ENCODE measurements at regions not wholly inside any gene's neighbourhood (a gene's known extent, or its start where the extent isn't known, plus 50 kb on each side); places are given as distances from the start of the nearest gene placed in this dataset.
A peak's percentile ranks its signal among the peaks of the same experiment; 100 is the strongest.

DNA sequence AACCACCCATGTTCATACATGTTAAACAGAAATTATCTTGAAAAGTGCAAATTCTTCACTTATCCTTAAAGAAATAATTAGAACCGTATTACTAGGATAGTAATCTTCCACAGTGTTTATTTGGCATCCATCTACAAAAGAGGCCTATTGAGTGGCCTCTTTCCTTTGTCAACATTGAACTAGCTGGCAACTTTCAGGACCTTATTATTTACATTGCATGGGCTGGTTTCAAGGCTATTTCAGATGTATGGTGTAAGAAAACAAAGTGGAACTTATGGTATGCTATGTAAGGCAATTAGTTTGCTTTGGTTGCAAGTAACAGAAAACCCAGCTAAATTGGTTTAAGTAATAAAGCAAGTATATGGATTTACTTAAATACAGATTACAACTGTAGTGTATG is 324.6 kb downstream of the RBM43 start:
- DNase-seq, result no peak
- intact Hi-C loops (cut with DNase I), result no loop called here

DNA sequence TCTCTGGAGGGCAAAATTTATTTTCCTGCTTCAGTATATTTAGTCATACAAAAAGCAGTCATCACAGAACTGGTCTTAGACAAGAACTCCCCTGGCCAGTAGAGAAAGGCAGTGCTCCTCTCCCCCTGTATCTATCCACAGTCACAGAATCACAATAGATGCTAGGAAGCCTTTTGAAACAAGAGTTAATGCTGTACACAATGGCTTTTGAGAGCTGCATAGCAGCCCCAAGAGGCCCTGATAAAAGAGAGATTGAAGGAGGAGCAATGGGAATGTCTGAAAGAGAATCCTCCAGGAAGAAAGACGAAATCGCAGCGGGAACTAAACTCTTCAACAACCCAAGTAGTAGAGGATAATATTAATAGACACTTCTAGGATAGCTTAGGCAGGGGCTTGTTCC is 330.2 kb downstream of the RBM43 start:
- intact Hi-C loops (cut with DNase I), result no loop called here
- DNase-seq, result no peak

DNA sequence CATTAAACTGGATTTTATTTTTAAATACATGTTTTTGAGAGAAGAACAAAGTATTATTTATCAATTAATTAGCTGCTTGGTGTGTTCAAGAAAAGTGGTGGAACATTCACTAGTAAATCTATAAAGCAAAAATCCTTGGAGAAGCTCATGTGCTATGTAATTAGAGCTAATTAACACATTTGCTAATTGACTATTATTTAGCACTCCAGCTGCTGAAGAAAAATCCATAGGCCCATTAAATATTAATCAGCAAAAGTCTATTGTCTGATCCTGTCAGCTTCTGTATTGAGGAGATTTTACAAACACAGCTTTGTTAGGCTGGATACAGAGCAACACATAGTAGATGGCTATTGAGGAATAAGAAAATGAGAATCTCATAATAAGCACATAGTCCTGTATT is 336.1 kb downstream of the RBM43 start:
- no peak for DNase-seq
- intact Hi-C loops (cut with DNase I), result no loop called here

DNA sequence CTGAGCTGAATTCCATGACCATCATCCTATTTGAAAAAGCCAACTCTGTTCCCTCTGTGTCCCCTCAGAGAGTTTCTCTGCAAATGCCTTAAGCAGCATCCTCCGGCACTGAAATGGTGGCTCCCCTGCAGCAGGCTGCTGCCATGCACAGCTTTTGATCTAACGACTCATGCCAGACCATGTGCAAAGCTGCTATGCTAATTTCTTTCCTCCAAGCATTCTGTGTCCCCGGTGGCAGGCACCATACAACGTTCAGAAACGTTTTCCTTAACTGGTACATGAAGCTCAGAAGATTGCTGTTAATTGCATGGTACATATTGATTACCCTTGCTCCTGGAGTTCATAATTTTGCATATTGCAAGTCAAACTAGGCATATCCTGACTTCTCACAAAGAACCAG is 336.8 kb downstream of the RBM43 start:
- intact Hi-C loops (cut with DNase I), result no loop called here
- DNase-seq, result no peak

DNA sequence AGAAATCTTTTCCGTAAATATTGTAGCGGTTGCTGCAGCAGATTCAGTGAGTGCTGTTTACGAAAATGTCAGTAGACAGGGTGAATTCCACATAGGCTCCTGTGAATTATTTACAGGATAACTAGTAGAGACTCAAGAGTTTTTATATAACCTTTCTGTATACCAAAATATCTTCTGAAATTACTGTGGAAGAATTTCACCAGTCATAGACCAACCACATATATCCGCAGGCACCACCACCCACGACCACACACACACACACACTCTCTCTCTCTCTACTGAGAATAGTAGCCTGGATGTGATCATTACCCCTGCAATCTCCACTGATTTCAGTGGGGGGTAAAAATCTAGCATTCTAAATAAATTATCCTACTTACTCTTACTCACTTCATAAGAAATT is 341.8 kb downstream of the RBM43 start:
- no peak for DNase-seq
- intact Hi-C loops (cut with DNase I), result no loop called here

DNA sequence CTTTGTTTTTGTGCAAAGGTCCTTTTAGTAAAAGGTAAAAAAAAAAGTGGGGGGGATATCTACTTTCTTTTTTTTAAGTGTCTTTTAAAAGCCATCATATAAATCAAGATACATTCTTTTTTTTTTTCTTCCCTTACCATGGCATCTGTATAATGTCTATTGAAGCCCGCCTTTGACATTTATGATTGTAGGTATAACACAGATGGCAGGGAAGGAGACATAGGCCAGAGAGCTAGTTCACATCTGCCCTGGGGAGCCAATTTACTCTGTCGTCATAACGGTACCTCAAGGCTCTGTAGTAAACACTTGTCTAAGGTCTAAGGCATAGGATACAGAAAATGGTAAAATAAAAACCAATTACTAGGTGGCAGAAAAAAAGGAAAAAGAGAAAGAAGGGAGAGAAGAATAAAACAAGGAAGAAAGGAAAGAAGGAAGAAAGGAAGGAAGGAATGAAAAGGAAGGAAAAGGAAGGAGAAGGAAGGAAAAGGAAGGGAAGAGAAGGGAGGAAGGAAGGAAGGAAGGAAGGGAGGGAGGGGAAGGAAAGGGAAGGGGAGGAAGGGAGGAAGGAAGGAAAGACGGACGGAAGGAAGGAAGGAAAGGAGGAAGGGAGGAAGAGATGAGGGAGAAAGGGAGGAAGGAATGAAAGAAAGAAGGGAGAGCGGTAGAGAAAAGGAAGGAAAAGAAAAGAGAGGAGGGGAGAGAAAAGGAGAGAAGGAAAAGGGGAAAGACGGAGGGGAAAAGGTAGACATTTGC is 343.5 kb downstream of the RBM43 start:
- no peak for DNase-seq
- intact Hi-C loops (cut with DNase I), result no loop called here

DNA sequence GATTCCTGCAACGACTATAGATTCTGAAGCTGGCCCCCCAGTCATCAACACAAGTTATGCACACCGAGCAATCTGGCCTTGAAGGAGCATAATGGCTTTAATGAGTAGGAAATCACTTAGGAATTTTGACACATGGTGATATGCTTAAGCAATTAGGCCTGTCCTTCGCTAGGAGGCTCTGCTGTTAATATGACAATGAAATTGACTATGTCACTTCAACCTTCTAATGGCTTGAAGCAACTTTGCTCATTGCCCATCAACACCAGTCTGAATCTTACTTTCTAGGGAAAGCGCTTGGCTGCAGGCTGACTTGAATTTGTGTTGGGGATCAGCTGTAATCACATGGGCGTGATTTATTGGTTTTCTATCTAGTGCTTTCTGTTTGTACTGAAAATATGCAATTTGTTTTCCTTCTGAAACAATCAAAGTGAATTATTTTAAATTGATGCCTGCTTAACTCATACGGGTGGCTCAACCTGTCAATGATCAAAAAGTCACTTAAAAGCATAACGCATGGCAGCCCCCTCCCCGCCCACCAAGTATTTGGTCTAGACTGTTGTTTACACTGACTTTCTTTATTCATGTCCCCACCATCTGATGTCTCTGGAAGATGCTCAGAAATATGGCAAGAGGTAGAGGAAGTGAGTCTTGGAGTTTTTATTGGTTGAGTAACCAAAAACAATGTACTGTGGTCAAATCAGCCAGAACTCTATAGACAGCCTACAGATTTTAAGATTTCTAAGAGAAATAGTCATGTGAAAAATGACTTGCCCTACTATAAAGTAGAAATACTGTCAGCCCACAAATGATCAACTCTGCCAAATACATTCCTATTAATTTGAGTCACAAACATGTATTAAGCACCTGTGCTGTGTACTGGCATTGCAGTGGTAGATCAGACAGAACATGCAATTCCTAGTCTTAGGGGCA is 344.9 kb downstream of the RBM43 start:
- DNase-seq, result no peak
- intact Hi-C loops (cut with DNase I), result no loop called here

DNA sequence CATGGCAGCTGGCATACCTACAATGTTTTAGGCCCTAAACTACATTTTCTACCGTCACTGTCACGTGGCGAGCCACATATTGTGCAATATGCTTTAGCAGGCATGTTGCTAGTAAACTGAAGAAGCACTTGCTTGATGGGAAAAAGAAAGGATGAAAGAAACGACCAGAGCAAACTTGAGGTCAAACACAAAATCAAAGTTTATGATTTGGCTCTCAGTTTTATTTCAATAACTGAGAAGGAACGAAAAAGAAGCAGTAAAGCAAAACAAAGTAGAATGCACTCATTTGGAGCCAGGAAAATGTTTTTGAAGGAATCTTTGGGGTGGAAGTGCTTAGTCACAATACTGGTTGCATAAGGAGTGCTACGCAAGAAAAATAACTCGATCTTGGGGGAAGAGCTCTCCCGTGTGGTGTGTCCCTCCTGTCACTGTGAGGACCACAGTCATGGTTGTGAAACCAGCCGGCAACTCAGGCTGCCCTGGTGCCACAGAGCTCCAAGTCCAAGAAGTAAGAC is 349.8 kb downstream of the RBM43 start:
- intact Hi-C loops (cut with DNase I), result no loop called here
- DNase-seq, result peak in 1 of 42 donors; percentile 40

DNA sequence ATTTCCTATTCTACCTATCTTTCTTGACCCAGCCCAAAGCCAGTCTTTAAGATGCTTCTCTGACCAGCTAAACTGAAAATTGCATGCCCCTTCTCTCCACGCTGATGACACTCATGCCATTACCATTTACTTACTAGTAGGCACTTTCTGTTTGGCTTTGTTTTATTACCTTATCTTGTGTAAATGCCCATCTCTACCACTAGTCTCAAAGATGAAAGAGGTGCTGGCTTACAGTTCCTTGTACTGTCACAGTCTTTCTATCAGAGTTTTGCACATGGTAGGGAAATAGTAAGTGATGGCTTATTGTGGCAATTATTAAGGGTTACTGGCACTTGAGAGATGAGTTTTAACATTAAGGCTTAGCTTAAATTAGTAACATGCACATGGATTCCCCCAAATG is 352.1 kb downstream of the RBM43 start:
- intact Hi-C loops (cut with DNase I), result no loop called here
- DNase-seq, result no peak

DNA sequence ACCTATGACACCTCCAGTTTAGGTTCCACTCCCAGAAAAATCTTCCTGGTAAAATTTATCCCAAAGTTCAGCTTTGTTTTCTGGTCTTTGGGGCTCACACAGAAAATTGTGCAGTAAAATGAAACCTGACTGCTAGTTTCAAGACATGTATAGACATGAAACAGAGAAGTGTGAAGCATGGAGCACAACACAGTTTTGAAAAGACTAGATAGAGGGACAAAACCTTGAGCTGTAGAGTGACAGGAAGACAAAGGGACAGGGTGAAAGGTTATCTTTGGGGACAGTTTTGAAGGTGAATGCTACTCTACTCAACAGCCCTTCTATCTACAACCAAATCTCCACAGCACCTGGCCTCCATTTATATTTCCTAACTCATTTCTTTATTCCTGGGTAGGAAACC is 352.6 kb downstream of the RBM43 start:
- no peak for DNase-seq
- intact Hi-C loops (cut with DNase I), result no loop called here

DNA sequence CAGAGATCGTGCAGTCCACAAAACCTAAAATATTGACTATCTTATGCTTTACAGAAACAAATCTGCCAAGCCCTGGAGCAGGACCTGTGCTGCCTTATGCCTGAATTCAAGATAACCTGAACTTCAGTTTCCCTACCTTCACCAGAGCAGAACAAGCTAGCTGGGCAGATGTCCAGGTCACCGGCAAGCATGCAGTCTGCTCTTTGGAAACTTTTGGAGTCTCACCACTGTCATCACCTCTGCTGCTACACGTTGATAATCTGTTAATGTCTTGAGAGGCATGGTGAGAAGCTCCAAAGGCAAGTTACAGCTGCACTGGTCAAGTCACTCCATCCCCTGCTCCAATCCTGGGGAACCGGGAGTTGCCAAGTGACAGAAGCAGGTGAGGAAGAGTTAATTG is 354.2 kb downstream of the RBM43 start:
- intact Hi-C loops (cut with DNase I), result no loop called here
- no peak for DNase-seq

DNA sequence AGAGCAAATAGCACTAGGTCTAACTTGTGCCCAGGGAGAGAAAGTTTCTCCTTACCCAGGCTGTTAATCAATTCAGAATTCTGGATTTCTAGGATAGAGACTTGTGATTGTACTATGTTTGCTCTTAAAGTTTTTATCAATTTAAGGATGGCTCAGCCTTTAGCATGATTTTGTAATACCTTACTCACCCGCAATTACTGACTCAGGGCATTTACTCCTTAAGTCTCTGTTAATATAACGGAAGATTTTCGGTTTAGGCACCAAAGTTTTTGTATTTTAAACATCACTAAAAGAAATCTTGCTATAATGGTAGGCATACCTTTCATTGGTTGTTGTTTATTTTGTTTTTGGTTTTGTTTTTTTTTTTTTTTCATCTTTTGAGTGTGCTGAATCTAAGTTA is 358.2 kb downstream of the RBM43 start:
- no peak for DNase-seq
- intact Hi-C loops (cut with DNase I), result no loop called here

DNA sequence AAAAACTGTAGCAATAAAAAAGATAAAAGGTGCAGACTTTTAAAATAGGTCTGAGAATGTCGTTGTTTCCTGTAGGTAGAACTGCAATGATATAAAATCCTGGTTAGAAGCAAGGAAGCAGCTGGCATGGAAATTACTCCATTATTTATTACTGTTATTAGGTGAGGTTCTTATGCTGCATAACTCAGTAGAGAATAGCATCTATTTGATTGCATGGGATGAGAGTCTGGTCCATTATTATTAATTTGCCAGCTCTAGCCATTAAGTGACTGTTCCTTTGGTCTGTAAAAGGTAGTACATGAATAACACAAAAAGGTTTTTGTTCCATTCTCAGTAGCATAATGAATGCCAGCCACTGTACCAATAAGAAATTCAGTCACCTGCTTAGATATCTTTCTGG is 358.6 kb downstream of the RBM43 start:
- no peak for DNase-seq
- intact Hi-C loops (cut with DNase I), result no loop called here

DNA sequence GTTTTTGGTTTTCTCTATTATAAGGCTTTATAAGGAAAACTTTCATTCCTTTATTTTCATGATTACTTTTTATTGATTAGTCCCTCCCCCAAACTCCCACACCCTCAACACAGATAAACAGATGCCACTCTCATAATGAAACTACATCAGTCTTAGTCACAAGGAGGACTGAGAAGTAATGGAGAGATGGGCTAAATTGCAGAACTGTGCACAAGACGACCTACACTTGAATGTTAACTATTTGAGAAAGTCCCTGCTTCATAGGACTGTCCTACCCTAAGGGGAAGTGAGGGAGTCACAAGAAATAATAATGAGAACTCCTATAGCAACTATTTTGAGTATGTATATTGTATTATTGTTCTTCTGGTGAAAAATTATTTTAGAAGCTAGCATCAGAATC is 360.8 kb downstream of the RBM43 start:
- DNase-seq, result no peak
- intact Hi-C loops (cut with DNase I), result no loop called here

DNA sequence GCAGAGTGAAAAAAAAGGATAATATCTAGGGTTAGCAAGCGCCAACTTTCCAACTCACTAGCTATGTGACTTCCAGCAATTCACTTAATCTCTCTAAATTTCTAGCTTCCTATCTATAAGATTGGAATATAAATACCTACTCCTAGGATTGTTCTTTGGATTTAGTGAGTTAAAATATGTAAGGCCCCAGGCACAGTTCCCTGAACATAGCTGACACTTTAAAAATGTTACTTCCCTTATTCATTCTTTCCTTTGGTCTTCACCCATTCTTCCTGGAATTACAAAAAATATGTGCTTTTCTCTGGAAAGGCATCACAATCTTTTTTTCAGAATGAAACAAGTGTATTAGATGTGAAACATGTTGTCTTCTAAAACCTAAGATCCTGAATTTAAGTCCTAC is 365.7 kb downstream of the RBM43 start:
- intact Hi-C loops (cut with DNase I), result no loop called here
- DNase-seq, result no peak

DNA sequence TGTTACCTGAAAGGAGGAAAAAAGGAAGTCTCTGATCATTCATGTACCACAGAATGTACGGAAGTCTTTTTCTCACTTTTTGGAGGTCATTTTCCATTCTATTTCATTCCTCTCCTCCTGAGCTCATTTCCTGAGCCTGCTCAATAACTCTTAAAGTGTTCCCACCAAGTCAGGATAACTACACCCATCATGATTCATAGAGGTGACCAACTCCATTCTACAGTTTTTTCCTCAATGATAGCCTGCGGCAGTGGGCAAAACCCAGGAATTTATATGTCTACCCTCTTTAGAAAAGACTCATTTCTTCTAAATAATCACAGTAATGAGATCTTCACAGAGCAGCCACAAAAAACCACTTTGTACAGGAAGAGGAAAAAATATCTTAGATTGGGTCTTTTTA is 372.5 kb downstream of the RBM43 start:
- DNase-seq, result no peak
- intact Hi-C loops (cut with DNase I), result no loop called here

DNA sequence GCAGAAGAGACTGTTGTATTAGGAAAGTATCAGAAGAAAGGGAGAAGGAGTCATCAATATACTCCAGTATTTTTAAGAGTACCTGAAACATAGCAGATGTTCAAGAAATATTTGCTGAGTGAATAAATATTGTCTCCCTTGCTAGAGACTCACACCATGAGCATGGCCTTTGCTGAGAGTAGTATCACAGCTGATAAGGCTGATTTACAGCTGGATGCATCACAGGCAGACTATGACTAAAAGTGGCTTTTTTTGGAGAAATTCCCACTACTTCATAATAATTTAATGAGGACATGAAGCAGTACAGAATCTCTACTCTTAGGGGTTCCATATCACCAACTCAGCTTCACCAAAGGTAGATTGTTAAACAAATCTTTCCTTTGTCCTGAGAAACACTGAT is 373.3 kb downstream of the RBM43 start:
- intact Hi-C loops (cut with DNase I), result no loop called here
- no peak for DNase-seq

DNA sequence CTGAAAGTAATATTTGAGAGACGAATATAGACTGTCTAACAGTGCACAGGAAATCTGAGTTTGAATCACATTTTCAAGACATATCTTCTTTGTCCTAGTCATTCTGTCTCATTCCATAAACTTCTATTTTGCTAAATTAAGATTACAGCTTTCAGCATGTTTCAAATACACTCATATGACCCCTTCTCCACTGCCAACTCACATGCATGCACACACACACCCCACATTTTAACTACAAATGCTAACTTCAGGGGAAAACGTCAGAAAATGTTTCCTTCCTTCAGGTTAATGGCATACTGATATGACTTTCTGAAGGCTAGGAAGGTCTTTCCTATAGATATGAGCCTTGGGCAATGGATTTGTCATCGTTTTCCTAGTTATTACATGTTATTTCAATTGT is 373.7 kb downstream of the RBM43 start:
- no peak for DNase-seq
- intact Hi-C loops (cut with DNase I), result no loop called here

DNA sequence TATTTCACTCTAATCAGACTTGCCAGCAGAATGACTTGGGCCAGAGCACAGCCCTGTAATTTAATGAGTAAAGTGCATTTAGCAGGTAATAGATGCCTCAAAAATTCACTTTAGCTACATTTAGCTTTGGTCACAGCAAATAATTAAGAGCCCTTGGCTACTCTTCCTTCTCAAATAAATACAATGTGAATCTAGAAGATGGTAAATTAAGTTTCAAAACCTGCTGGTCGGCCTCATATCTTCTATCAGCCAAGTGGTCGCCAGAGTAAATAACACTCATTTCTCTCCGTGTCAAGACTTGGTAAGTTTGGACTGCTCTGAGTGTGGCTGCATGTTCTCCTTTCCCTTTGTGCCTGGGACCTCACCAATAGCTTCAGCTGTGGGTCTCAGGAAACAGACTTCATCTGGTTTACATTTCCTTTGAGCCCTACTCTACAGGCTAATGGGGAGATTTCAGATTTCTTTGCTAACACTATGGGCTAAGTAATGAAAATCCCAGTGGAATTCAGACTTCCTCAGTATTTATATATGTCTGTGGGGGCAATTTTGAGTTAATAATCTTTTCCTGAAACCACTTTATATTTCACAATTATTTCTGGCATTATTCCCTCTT is 375.8 kb downstream of the RBM43 start:
- intact Hi-C loops (cut with DNase I), result no loop called here
- no peak for DNase-seq

DNA sequence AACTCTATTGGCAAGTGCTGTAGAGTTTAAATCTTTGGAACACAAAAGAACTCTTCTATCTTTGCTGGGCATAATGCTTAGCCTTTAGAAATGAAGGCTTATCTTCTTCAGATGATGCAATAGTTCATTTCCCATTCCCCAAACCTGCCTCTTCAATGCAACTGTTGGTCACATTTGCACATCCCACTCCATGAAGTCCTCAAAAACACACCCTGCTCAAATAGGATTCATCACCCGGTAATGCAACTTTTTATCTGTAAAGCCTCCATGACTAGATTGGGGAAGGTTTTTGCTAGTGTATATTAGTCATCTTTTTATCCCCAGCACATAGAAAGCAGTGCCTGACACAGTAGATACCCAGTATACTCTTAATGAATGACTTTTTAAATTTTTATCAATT is 376.4 kb downstream of the RBM43 start:
- intact Hi-C loops (cut with DNase I), result no loop called here
- no peak for DNase-seq

All from head of caudate nucleus (tissue), 42 donors.